NCI-H2227 (cell line): ENCODE measurements at regions not wholly inside any gene's neighbourhood (a gene's known extent, or its start where the extent isn't known, plus 50 kb on each side); places are given as distances from the start of the nearest gene placed in this dataset.
"Not testable (repeated sequence)": the region's sequence is repeated elsewhere in the genome, so short reads cannot be mapped to it uniquely, and the experiment has no call there.

Experiments used
- DNase-seq: peaks from one replicate; lab custom pipeline; 2025; ENCODE audit not compliant: unreplicated experiment; lab: John Stamatoyannopoulos, UW

DNA sequence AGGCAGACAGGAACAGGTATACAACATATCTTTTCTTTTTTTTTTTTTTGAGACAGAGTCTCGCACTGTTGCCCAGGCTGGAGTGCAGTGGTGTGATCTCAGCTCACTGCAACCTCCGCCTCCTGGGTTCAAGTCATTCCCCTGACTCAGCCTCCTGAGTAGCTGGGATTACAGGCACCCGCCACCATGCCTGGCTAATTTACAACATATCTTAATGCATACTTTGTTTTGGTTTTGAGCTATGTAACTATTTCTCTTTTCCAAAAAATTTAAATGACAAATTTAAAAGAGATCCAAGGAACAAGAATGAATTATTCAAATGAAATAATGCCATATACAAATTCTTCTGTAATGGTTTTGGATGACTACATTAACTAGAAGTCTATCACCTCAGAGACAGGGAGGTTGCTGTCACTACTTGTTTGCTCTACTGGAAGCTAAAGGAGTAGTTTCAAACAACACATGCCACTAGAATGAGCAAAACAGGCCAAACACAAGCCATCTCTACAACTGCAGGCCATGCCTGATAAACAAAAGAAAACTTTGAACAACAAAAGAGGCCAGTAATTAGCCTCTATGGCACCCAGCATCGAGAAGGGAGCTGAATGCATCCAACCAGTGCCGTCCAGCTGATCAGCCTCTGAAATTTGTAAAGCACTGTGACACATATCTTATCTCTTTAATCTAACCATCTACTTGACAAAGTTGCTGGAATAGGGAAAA is 133.6 kb upstream of the VOPP1 start:
- DNase-seq = not testable (repeated sequence)

GRCh38 chr7:55702831-55703230 is 130.5 kb upstream of the VOPP1 start:
- not testable (repeated sequence) for DNase-seq

GRCh38 chr7:55699450-55699842 is 127.1 kb upstream of the VOPP1 start:
- DNase-seq = not testable (repeated sequence)

DNA sequence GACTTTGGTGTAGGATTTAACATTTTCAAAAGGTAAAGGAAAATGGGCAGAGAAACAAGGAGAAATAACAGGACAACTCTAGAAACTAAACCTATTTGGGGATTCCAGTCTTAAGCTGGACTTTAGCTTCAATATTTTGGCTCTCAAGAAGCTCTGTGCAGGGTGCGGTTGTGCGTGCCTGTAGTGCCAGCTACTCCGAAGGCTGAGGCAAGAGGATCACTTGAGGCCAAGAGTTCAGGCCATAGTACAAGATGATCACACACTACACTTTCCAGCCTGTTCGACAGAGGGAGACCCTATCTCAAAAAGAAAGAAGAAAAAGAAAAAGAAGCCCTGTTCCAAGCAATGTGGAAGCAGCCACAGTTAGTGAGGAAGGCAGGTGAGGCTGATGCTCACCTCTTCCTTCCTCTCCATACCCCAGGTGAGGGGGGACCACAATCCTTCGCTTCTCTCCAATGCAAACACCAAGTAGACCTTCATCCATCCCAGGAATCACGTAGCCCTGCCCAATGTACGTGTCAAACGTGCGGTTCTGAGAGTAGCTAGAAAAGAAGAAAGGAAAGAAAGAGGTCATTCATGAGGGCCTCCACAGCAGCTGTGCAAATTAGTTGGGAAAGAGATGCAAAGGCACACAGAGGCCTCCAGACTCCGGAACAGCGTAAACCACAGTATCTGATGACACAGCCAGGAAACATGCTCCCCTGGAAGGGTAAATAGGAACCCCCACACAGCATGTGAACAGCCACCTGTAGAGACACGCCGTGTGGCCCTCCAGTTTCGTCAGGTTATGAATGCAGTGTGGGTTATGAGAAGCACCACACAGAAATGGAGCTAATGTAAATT is 126.5 kb upstream of the VOPP1 start:
- DNase-seq = not testable (repeated sequence)

DNA sequence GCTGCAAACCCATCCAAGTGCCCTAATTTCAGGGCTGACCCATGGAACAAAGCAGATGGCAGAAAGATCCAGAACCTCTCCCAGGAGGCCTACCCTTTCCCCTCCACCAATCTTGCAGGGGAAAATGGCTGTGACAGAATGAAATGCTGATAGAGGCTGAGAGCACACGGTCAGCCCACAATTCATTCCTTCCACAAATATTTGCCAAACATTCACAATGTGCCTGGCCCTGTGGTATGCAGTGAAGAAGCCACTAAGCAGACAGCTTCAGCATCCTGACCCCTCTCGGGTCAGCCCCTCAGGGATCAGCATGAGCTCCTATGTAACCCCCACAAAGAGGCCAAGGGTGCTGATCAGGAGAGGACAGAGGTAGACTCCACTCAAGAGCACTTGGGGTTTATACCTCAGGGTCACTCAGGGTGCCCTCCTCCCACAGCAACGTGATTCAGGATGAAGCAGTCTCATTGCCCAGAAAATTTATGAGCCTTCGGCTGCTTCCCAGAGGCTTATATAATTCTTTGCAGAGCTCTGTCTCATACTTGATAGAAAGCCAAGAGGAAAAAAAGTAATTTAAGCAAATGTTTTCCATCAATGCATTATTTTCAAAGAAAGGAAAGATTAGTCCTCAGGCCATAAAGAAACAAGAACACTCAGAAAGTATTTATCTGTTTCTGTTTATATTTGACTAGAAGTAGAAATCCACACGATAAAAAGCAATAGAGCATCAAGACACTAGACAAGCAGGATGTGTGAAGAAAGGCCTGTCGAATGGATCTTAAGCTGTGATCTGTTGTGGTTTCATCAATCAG is 123.8 kb upstream of the VOPP1 start:
- not testable (repeated sequence) for DNase-seq

DNA sequence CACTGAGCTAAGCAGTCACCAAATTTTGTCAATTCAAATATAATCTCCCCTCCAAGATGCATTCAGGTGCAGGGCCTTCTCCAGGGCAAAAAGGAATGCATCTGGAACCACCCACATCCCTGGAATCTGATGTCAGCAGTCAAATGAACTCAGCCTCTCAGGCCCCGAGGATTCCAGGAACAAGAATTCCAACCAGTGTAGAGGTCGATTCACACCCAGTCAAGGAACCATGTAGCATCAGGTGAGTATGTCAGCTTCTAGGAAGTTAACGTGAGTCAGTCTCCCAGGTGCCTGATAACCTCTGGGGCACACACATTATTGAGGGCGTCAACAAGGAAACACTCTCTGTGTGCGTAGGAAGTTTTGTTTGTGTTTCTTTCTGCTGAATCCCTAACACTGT is 122.2 kb upstream of the VOPP1 start:
- not testable (repeated sequence) for DNase-seq

DNA sequence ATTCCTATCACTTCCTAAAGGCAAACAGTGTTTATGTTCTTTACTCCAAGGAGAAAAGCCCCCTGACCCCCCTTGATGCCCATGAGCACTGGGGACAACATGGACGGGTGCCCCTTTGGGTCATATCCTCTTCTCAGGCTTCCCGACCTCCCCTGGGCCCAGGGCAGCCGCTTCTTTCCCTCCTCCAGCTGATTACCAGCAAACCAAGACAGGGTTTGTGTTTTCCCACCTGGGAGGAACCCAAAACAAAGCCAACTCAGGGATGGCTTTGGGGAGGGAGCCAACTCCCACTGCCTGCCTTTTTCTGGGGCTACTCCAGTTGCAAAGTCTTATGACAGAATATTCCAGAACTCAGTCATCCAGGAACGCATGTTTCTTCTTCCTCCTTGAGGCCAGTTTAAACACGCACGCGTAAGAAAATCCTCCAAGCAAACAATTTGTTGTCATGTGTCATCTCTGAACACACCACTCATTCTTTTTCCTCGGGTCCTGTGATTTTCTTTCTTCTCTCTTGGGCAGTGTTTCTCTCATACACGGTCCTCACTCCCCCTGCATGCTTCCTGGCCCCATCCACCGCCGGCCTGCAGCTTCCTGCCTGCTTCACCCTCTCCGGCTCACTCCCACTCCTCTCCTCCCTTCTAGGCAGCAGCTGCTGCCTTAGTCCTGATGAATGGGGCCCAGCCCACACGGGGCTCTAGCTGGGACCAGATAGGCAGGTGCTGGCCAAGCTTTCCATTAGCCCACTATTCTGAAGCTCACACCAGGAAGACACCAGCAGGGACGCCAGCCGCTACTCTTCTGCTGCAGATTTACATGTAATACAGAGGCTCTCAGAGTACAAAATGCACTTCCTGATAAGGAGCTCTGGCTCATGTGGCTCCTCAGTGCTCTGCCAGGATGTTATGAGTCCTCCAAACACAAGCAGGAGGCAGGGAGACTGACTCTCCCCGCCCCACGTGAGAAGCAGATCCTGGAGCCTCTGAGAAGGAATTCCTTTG is 116.7 kb upstream of the VOPP1 start:
- not testable (repeated sequence) for DNase-seq

- DNase-seq = not testable (repeated sequence)
Observed at GRCh38 chr7:55688261-55688660, 116.0 kb upstream of the VOPP1 start.

GRCh38 chr7:55687252-55687651 is 115.0 kb upstream of the VOPP1 start:
- DNase-seq = not testable (repeated sequence)

- DNase-seq = not testable (repeated sequence)
Observed at GRCh38 chr7:55686771-55687170, 114.5 kb upstream of the VOPP1 start.

DNA sequence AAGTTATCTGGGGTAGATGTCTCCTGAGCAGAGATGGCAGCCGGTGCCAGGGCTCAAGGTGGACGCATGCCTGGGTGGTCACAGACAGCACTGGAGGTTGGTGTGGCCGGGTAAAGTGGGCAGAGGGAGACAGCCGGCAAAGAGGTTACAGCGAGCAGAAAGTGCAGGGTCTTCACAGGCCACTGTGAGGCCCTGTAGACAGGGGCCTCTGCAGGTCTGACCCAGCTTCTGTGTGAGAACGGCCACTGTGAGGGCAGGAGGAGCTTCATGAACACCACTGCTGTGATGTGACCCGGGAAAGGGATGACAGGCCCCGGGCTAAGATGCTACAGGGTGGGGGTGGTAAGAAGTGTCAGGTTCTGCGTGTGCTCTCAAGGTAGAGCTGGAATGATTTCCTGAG is 111.2 kb upstream of the VOPP1 start:
- not testable (repeated sequence) for DNase-seq

GRCh38 chr7:55675589-55675988 is 103.3 kb upstream of the VOPP1 start:
- not testable (repeated sequence) for DNase-seq

- DNase-seq = not testable (repeated sequence)
Observed at GRCh38 chr7:55673525-55673924, 101.2 kb upstream of the VOPP1 start.

DNA sequence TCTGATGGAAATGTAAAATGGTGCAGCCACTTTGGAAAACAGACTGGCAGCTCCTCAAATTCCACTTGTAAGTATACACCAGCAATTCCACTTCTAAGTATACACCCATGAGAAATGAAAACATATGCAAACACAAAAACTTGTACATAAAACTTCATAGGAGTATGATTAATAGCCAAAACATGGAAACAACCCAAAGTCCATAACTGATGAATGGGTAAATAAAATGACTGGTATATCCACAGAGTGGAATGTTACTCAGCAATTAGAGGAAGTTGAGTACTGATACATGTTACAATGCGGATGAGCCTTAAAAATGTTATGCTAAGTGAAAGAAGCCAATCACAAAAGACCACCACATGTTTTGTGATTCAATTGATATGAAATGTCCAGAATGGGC is 99.8 kb upstream of the VOPP1 start:
- not testable (repeated sequence) for DNase-seq

- DNase-seq = no peak
Observed at GRCh38 chr7:55657654-55658053, 85.4 kb upstream of the VOPP1 start.

- peak; percentile 1 for DNase-seq
Observed at GRCh38 chr7:55651057-55651456, 78.8 kb upstream of the VOPP1 start.

- no peak for DNase-seq
Observed at GRCh38 chr7:55649238-55649637, 76.9 kb upstream of the VOPP1 start.

DNA sequence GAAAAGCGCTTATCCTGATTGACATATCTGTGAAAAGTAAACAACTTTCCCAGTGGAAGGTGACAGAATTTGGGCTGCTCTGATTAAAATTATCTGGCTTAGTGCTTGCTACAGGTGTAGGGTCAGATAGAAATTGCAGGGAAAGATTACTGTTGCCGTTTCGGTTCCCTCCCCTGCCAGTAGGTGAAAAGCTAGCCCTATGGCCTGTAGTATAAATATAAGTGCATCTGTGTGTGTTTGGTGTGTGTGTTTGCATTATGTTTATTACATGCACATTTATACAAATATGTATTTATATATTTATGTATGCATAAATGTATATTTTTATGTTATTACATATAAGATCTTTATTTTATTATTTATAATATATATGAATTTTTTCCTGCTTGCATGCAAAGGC is 72.3 kb upstream of the VOPP1 start:
- DNase-seq = no peak

GRCh38 chr7:55642266-55642665 is 70.0 kb upstream of the VOPP1 start:
- DNase-seq = no peak

DNA sequence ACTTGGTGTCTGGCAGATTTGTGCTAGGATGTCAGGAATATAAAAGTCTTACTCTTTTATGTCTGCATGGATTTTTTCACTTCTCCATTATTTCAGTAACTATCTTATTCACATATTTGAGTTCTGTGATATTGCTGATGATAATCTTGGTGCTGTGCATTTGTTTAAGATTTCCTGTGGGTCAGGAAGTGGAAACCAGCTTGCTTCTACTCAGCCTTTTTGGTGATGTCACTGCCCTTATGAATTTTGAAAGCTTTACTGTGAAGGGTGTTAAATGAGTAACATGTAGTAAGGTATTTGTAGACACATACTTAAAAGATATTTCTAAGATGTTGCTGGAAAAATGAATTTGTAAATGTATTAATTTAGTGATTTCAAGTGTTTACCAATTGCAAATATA is 69.5 kb upstream of the VOPP1 start:
- no peak for DNase-seq
